NCI-H2171 (cell line): ENCODE measurements at regions not wholly inside any gene's neighbourhood (a gene's known extent, or its start where the extent isn't known, plus 50 kb on each side); places are given as distances from the start of the nearest gene placed in this dataset.

ENCODE experiments used
- DNase-seq: peaks from one replicate; lab custom pipeline; 2025; lab: John Stamatoyannopoulos, UW

- no peak for DNase-seq
Measured at GRCh38 chr7:16001477-16001876, 315.0 kb upstream of the MEOX2 start.

- no peak for DNase-seq
Measured at GRCh38 chr7:15998617-15999016, 312.1 kb upstream of the MEOX2 start.

- DNase-seq: no peak
Measured at GRCh38 chr7:15995027-15995426, 308.5 kb upstream of the MEOX2 start.

GRCh38 chr7:15989194-15989593, 302.7 kb upstream of the MEOX2 start:
- DNase-seq: no peak

- DNase-seq: no peak
Measured at GRCh38 chr7:15985587-15986384, 299.3 kb upstream of the MEOX2 start.

- no peak for DNase-seq
Measured at GRCh38 chr7:15977663-15978062, 291.2 kb upstream of the MEOX2 start.

GRCh38 chr7:15972862-15973275, 286.4 kb upstream of the MEOX2 start:
- no peak for DNase-seq

GRCh38 chr7:15967551-15967950, 281.1 kb upstream of the MEOX2 start:
- DNase-seq: no peak

GRCh38 chr7:15967121-15967520, 280.6 kb upstream of the MEOX2 start:
- no peak for DNase-seq

GRCh38 chr7:15963206-15963605, 276.7 kb upstream of the MEOX2 start:
- no peak for DNase-seq

- DNase-seq: no peak
Measured at GRCh38 chr7:15954671-15955354, 268.3 kb upstream of the MEOX2 start.

- no peak for DNase-seq
Measured at GRCh38 chr7:15950299-15950698, 263.8 kb upstream of the MEOX2 start.

- no peak for DNase-seq
Measured at GRCh38 chr7:15947754-15948153, 261.3 kb upstream of the MEOX2 start.

GRCh38 chr7:15938115-15938514, 251.6 kb upstream of the MEOX2 start:
- DNase-seq: no peak

GRCh38 chr7:15937571-15937970, 251.1 kb upstream of the MEOX2 start:
- DNase-seq: no peak

- DNase-seq: no peak
Measured at GRCh38 chr7:15936991-15937390, 250.5 kb upstream of the MEOX2 start.

- DNase-seq: no peak
Measured at GRCh38 chr7:15932318-15932717, 245.8 kb upstream of the MEOX2 start.

GRCh38 chr7:15929411-15929810, 242.9 kb upstream of the MEOX2 start:
- DNase-seq: no peak

GRCh38 chr7:15925608-15926007, 239.1 kb upstream of the MEOX2 start:
- no peak for DNase-seq

- no peak for DNase-seq
Measured at GRCh38 chr7:15924910-15925309, 238.4 kb upstream of the MEOX2 start.

- no peak for DNase-seq
Measured at GRCh38 chr7:15922002-15922401, 235.5 kb upstream of the MEOX2 start.

GRCh38 chr7:15921576-15921975, 235.1 kb upstream of the MEOX2 start:
- DNase-seq: no peak

- no peak for DNase-seq
Measured at GRCh38 chr7:15920953-15921352, 234.5 kb upstream of the MEOX2 start.
